ENCODE measurements at regions not wholly inside any gene's neighbourhood (a gene's known extent, or its start where the extent isn't known, plus 50 kb on each side); places are given as distances from the start of the nearest gene placed in this dataset.

GRCh38 chr4:128600410-128600809, 209.1 kb upstream of the JADE1 start:
- peaks cover 0 to 35% (median 24%) of the 10 kb centered on the region in 12 donors for H3K4me1 ChIP-seq
- peak overlapping the region in 11 of 12 donors; percentile 37 to 81 (median 71) for H3K27ac ChIP-seq
- ATAC-seq (peak; percentile 27 to 62 (median 51)), DNase-seq (no peak)
- WGBS, 4 donors, result 17 to 47% (median 33%) methylated on average over 3 of the region's 3 CpGs
- no peaks in the 10 kb centered on the region for H3K36me3 ChIP-seq
- H3K9me3 ChIP-seq, result no peaks in the 10 kb centered on the region
- no peaks in the 10 kb centered on the region for H3K27me3 ChIP-seq
- peak overlapping the region in 2 of 12 donors; percentile 3 to 26 for H3K4me3 ChIP-seq
- no peak for TF ChIP-seq CTCF (IDR thresholded peaks at IDR 0.05)
- no peak for TF ChIP-seq POLR2A (IDR thresholded peaks at IDR 0.05)
- intact Hi-C loops (cut with DNase I), result loop anchor here in 1 of 10 donors (5.0 kb wide), 1 partner anchor 37 kb away; no protein-coding TSS in a partner anchor

DNA sequence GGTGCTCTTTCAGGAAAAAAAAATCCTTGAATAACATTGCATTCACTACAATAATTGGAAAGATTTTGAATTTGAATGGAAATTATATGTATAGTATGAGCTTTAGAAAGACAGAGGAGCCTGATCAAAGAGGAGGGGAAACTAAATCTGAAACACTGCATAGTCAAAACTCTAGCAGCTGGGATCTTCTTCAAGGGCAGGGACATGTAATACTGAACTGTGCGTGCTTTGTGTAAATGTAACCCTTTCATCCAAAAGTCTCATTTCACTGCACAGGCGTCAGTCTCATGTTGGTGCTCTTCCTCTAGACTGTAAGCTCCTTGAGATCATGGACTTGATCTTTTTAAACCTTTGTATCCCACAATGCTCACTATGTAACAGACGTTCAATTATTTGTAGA, 212.0 kb upstream of the JADE1 start:
- Histone ChIP-seq H3K27ac (no peak overlapping the region), H3K4me3 (no peak overlapping the region), H3K27me3 (no peaks in the 10 kb centered on the region), H3K9me3 (peaks cover 0 to 10% (median 0%) of the 10 kb centered on the region in 12 donors), H3K4me1 (peaks cover 0 to 35% (median 24%) of the 10 kb centered on the region in 12 donors), H3K36me3 (no peaks in the 10 kb centered on the region)
- ATAC-seq (no peak), DNase-seq (no peak)
- intact Hi-C loops (cut with DNase I), result loop anchor here in 1 of 10 donors (10.0 kb wide), 1 partner anchor 207 kb away; the partner anchor contains the start of gene JADE1
- 87 to 100% (median 91%) methylated on average over 3 of the region's 3 CpGs for WGBS, 4 donors
- TF ChIP-seq POLR2A (IDR thresholded peaks at IDR 0.05), result no peak
- no peak for TF ChIP-seq CTCF (IDR thresholded peaks at IDR 0.05)

DNA sequence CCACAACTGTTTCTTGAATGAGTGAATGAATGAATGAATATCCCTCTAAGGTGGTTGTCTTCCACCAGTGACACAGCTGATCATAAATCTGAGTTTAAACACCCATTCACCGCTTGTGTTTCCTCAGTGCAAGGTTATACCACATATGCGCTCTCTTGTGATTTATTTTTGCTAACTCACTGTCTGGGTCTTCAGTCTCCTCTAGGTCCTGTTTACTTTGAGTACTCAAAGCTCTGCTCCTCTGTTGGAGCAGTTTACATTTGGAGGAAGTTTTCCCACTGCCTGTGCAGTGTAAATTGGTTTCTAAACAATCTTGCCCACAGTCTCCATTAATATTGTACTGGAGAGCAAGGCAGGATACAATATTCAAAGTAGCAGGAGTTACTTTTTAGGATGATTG, 212.6 kb upstream of the JADE1 start:
- Histone ChIP-seq H3K4me3 (no peak overlapping the region), H3K4me1 (peaks cover 0 to 31% (median 21%) of the 10 kb centered on the region in 12 donors), H3K27ac (no peak overlapping the region), H3K9me3 (peaks cover 0 to 10% (median 0%) of the 10 kb centered on the region in 12 donors), H3K27me3 (no peaks in the 10 kb centered on the region), H3K36me3 (no peaks in the 10 kb centered on the region)
- TF ChIP-seq POLR2A (IDR thresholded peaks at IDR 0.05) (no peak), CTCF (IDR thresholded peaks at IDR 0.05) (no peak)
- ATAC-seq (no peak), DNase-seq (no peak)
- intact Hi-C loops (cut with DNase I), result loop anchor here in 1 of 10 donors (10.0 kb wide), 1 partner anchor 208 kb away; the partner anchor contains the start of gene JADE1
- WGBS, 4 donors, result 91 to 96% (median 93%) methylated on average over 2 of the region's 2 CpGs

DNA sequence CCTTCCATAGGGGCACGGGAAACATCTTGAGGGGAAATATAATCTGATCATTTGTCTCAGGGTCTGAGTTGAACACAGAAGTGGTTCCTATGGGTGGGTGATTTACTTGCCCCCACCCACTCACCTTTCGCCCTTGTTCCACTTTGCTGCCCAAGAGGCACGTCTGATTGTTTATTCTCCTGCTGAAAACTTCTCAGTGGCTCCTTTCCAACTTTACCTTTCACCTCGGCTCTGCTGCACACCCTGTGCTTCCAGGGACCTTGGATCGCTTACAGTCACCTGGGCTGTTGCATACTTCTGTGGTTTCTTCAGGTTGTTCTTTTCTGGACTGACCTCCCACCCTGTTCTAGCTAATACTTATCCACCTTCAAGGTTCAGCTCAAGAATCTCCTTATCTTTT, 213.4 kb upstream of the JADE1 start:
- no peaks in the 10 kb centered on the region for H3K36me3 ChIP-seq
- 75 to 85% (median 80%) methylated on average over 5 of the region's 5 CpGs for WGBS, 4 donors
- ATAC-seq (no peak), DNase-seq (no peak)
- peaks cover 0 to 24% (median 17%) of the 10 kb centered on the region in 12 donors for H3K4me1 ChIP-seq
- no peak overlapping the region for H3K27ac ChIP-seq
- H3K27me3 ChIP-seq, result no peaks in the 10 kb centered on the region
- intact Hi-C loops (cut with DNase I), result loop anchor here in 1 of 10 donors (10.0 kb wide), 1 partner anchor 209 kb away; the partner anchor contains the start of gene JADE1
- no peak overlapping the region for H3K4me3 ChIP-seq
- TF ChIP-seq CTCF (IDR thresholded peaks at IDR 0.05) (no peak), POLR2A (IDR thresholded peaks at IDR 0.05) (no peak)
- peaks cover 0 to 10% (median 0%) of the 10 kb centered on the region in 12 donors for H3K9me3 ChIP-seq

All from heart left ventricle (tissue), 16 donors.